Activated CD4-positive, alpha-beta memory T cell treated with anti-CD3 and anti-CD28 coated beads, Interleukin-2, amount 10 ng/mL, durations not matched to agents 7 days and 5 days (primary cell): ENCODE measurements at regions not wholly inside any gene's neighbourhood (a gene's known extent, or its start where the extent isn't known, plus 50 kb on each side); places are given as distances from the start of the nearest gene placed in this dataset.

Experiments
- CTCF ChIA-PET: fragments of 350-600 bp; sonication (Branson Sonifier 250); formaldehyde crosslinking; loops from one replicate; lab custom pipeline; 2021; ENCODE audit warnings: antibody characterized with exemption, inconsistent platforms; lab: Charles Lee
- POLR2A ChIA-PET: fragments of 350-600 bp; sonication (Branson Sonifier 250); formaldehyde crosslinking; loops from one replicate; lab custom pipeline; 2021; ENCODE audit warnings: antibody characterized with exemption; lab: Charles Lee
- DNase-seq: peaks from one replicate; pipeline ENCODE4 v3.0.0-alpha.2; 2020
- H3K27ac Mint-ChIP-seq: one replicate; pipeline ENCODE4 v1.8.0; 2021; ENCODE audit warnings: mild to moderate bottlenecking, mixed read lengths
- H3K27me3 Mint-ChIP-seq: one replicate; pipeline ENCODE4 v1.8.0; 2021; ENCODE audit warnings: mixed read lengths
- H3K36me3 Mint-ChIP-seq: one replicate; pipeline ENCODE4 v1.8.0; 2021; ENCODE audit warnings: low read depth, mixed read lengths
- H3K4me1 Mint-ChIP-seq: one replicate; pipeline ENCODE4 v1.8.0; 2021; ENCODE audit warnings: mixed read lengths
- H3K4me3 Mint-ChIP-seq: one replicate; pipeline ENCODE4 v1.8.0; 2021; ENCODE audit warnings: mild to moderate bottlenecking, mixed read lengths
- H3K9me3 Mint-ChIP-seq: one replicate; pipeline ENCODE4 v1.8.0; 2021; ENCODE audit warnings: mixed read lengths

- POLR2A ChIA-PET = no interaction called here
- Mint-ChIP-seq H3K4me3 (no peak overlapping the region), H3K9me3 (peaks cover 2% of the 10 kb centered on the region), H3K4me1 (peaks cover 35% of the 10 kb centered on the region), H3K36me3 (no peaks in the 10 kb centered on the region), H3K27ac (no peak overlapping the region), H3K27me3 (peaks cover 23% of the 10 kb centered on the region)
- CTCF ChIA-PET = no interaction called here
- no peak for DNase-seq
These were observed 237.8 kb downstream of the UACA start for GRCh38 chr15:70525551-70525950.

- no peaks in the 10 kb centered on the region for H3K36me3 Mint-ChIP-seq
- ChIA-PET CTCF (no interaction called here), POLR2A (no interaction called here)
- H3K9me3 Mint-ChIP-seq = peaks cover 2% of the 10 kb centered on the region
- H3K27me3 Mint-ChIP-seq = peaks cover 24% of the 10 kb centered on the region
- no peak overlapping the region for H3K27ac Mint-ChIP-seq
- H3K4me3 Mint-ChIP-seq = no peak overlapping the region
- peaks cover 28% of the 10 kb centered on the region for H3K4me1 Mint-ChIP-seq
- DNase-seq = peak; percentile 7
These were observed 238.9 kb downstream of the UACA start for GRCh38 chr15:70524470-70524869.

- DNase-seq = peak; percentile 11
- no peaks in the 10 kb centered on the region for H3K36me3 Mint-ChIP-seq
- H3K27me3 Mint-ChIP-seq = peaks cover 32% of the 10 kb centered on the region
- ChIA-PET CTCF (no interaction called here), POLR2A (no interaction called here)
- H3K4me1 Mint-ChIP-seq = peaks cover 20% of the 10 kb centered on the region
- peaks cover 2% of the 10 kb centered on the region for H3K9me3 Mint-ChIP-seq
- H3K4me3 Mint-ChIP-seq = no peak overlapping the region
- no peak overlapping the region for H3K27ac Mint-ChIP-seq
These were observed 239.7 kb downstream of the UACA start for GRCh38 chr15:70523616-70524015.

DNA sequence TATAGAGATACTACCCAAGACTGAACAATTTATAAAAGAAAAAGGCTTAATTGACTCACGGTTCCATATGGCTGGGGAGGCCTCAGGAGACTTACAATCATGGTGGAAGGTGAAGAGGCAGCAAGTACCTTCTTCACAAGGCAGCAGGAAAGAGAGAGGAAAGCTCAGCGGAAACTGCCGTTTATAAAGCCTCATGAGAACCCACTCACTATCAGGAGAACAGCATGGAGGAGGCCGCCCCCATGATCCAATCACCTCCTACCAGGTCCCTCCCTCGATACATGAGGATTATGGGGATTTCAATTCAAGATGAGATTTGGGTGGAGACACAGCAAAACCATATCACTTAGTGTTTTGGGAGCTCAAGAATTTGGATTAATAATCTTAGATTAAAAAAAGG is 240.2 kb downstream of the UACA start:
- ChIA-PET POLR2A (no interaction called here), CTCF (interaction anchor here (0.6 to 1.0 kb wide), 2 partner anchors 13 to 42 kb away, joined by 4 read pairs; no protein-coding TSS in a partner anchor)
- no peak overlapping the region for H3K4me3 Mint-ChIP-seq
- peaks cover 2% of the 10 kb centered on the region for H3K9me3 Mint-ChIP-seq
- H3K4me1 Mint-ChIP-seq = peaks cover 16% of the 10 kb centered on the region
- no peak for DNase-seq
- peaks cover 36% of the 10 kb centered on the region for H3K27me3 Mint-ChIP-seq
- H3K36me3 Mint-ChIP-seq = no peaks in the 10 kb centered on the region
- H3K27ac Mint-ChIP-seq = no peak overlapping the region

DNA sequence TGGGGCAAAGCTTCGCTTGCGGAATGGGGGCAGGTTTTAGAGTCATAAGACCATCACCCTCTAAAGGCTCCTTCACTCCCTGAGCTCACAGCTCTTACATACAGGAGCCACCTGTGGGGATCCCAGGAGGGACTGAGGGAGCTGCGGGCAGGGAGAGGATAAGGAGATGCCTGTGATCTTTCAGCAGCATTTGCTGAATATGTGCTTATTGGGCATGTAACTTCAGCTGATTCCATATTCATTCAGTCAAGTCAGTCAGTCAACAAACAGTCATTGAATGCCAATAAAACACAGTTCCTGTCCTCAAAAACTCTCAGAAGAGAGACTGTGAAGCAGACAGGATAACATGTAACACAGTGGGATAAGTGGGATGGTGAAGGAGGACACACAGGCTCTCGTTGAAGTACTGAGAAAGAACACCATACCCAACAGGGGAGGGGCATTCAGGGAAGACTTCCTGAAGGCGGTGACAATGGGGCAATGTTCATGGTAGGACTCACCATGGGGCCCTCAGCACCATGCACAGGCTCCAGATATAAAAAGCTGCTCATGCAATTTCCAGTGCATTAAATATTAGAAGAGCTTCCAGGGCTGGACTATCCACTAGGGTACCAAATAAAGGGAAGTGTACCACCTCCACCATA is 240.9 kb downstream of the UACA start:
- Mint-ChIP-seq H3K36me3 (no peaks in the 10 kb centered on the region), H3K9me3 (no peaks in the 10 kb centered on the region), H3K4me1 (peaks cover 9% of the 10 kb centered on the region), H3K27ac (no peak overlapping the region), H3K4me3 (no peak overlapping the region), H3K27me3 (peaks cover 42% of the 10 kb centered on the region)
- CTCF ChIA-PET = interaction anchor here (0.6 to 1.0 kb wide), 2 partner anchors 14 to 41 kb away, joined by 4 read pairs; no protein-coding TSS in a partner anchor
- POLR2A ChIA-PET = interaction anchor here (1.0 kb wide), 1 partner anchor 29 kb away, joined by 3 read pairs; no protein-coding TSS in a partner anchor
- peak; percentile 5 for DNase-seq

DNA sequence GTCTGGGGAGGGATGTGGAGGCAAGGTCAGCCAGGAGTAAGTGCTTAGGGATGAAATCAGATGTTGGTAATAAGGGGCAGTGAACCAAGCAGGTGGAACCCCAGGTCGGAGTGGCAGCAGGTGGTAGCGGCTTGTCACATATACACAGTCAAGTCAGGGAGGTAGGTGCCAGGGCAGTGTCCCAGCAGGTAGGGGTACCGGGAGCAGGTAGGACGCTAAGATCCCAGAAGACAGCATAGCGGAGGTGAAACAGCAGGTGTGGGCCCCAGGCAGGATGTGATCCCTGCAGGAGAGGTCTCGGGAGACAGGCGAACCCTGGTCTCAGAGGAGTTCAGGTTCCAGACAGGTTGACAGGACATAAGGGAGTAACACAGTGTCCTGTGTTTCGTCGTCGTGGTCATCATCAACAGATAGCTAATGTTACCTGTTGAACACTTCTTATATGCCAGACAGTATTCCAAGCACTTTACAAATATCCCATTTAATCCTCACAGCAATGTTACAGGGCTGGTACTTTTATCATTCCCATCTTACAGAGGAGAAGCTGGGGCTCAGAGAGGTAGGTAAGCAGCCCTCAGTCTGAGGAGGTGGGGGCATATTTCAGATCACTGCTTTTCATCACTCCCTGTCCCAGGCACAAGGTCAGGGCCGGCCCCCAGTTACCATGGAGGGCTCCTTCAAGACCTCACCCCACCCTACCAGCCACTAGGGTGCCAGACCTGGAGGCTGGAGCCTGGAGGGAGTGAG is 241.6 kb downstream of the UACA start:
- Mint-ChIP-seq H3K4me1 (peaks cover 2% of the 10 kb centered on the region), H3K9me3 (no peaks in the 10 kb centered on the region), H3K27ac (no peak overlapping the region), H3K27me3 (peaks cover 47% of the 10 kb centered on the region), H3K4me3 (no peak overlapping the region), H3K36me3 (no peaks in the 10 kb centered on the region)
- DNase-seq = no peak
- ChIA-PET CTCF (no interaction called here), POLR2A (interaction anchor here (1.0 kb wide), 1 partner anchor 29 kb away, joined by 3 read pairs; no protein-coding TSS in a partner anchor)

GRCh38 chr15:70519616-70520015 is 243.7 kb downstream of the UACA start:
- CTCF ChIA-PET = no interaction called here

GRCh38 chr15:70519004-70519365 is 244.4 kb downstream of the UACA start:
- no peak overlapping the region for H3K4me3 Mint-ChIP-seq
- ChIA-PET CTCF (no interaction called here), POLR2A (no interaction called here)
- no peaks in the 10 kb centered on the region for H3K9me3 Mint-ChIP-seq
- no peak for DNase-seq
- H3K27ac Mint-ChIP-seq = no peak overlapping the region
- H3K4me1 Mint-ChIP-seq = no peaks in the 10 kb centered on the region
- peaks cover 54% of the 10 kb centered on the region for H3K27me3 Mint-ChIP-seq
- no peaks in the 10 kb centered on the region for H3K36me3 Mint-ChIP-seq

More at GRCh38 chr15:70519616-70520015, 243.7 kb downstream of the UACA start:
- no peaks in the 10 kb centered on the region for H3K4me1 Mint-ChIP-seq
- H3K4me3 Mint-ChIP-seq = no peak overlapping the region
- H3K27ac Mint-ChIP-seq = no peak overlapping the region
- H3K36me3 Mint-ChIP-seq = no peaks in the 10 kb centered on the region
- POLR2A ChIA-PET = no interaction called here
- H3K9me3 Mint-ChIP-seq = no peaks in the 10 kb centered on the region
- H3K27me3 Mint-ChIP-seq = peaks cover 49% of the 10 kb centered on the region
- no peak for DNase-seq

DNA sequence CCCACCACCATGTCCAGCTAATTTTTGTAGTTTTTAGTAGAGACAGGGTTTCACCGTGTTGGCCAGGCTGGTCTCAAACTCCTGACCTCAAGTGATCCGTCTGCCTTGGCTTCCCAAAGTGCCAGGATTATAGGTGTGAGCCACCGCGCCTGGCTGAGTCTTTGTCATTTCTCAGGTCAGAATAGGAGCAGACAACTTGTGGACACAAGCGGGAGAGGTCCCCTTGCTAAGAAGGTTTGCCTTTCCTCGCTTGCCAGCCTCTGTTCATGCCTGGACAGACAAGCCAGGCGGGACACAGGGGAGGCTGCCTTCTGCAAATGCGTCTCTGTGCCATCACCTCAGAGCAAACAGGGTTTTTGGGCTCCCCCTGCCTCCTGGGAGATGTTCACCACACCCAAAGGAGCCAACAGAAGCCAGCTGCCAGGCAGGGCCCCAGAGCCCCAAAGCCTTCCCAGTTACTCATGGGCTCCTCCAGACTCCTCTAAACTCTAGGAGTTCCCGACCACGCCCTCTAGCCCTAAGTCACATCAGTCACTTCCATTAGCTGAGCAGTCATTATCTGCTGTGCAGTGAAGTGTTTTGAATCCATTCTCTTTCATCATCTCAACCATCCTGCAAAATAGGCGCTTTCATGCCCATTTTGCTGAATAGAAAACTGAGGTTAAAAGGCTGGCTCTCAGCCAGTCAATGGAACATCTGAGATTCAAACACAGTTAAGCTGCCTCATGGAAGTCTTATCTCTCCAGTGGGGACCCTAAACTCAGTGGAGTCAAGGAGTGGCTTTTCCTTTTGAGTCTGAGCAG is 245.0 kb downstream of the UACA start:
- Mint-ChIP-seq H3K27ac (no peak overlapping the region), H3K27me3 (peaks cover 59% of the 10 kb centered on the region), H3K9me3 (no peaks in the 10 kb centered on the region), H3K4me1 (no peaks in the 10 kb centered on the region), H3K36me3 (no peaks in the 10 kb centered on the region), H3K4me3 (no peak overlapping the region)
- CTCF ChIA-PET = no interaction called here
- POLR2A ChIA-PET = no interaction called here
- DNase-seq = no peak

GRCh38 chr15:70517194-70517590 is 246.2 kb downstream of the UACA start:
- H3K27me3 Mint-ChIP-seq = peaks cover 66% of the 10 kb centered on the region
- no peaks in the 10 kb centered on the region for H3K4me1 Mint-ChIP-seq
- H3K9me3 Mint-ChIP-seq = no peaks in the 10 kb centered on the region
- H3K4me3 Mint-ChIP-seq = no peak overlapping the region
- H3K36me3 Mint-ChIP-seq = no peaks in the 10 kb centered on the region
- H3K27ac Mint-ChIP-seq = no peak overlapping the region
- no peak for DNase-seq
- POLR2A ChIA-PET = no interaction called here
- CTCF ChIA-PET = no interaction called here

- H3K36me3 Mint-ChIP-seq = peaks cover 3% of the 10 kb centered on the region
- H3K27ac Mint-ChIP-seq = no peak overlapping the region
- ChIA-PET POLR2A (no interaction called here), CTCF (no interaction called here)
- no peaks in the 10 kb centered on the region for H3K4me1 Mint-ChIP-seq
- H3K9me3 Mint-ChIP-seq = no peaks in the 10 kb centered on the region
- H3K4me3 Mint-ChIP-seq = no peak overlapping the region
- peaks cover 69% of the 10 kb centered on the region for H3K27me3 Mint-ChIP-seq
- DNase-seq = no peak
These were observed 246.8 kb downstream of the UACA start for GRCh38 chr15:70516408-70517193.

DNA sequence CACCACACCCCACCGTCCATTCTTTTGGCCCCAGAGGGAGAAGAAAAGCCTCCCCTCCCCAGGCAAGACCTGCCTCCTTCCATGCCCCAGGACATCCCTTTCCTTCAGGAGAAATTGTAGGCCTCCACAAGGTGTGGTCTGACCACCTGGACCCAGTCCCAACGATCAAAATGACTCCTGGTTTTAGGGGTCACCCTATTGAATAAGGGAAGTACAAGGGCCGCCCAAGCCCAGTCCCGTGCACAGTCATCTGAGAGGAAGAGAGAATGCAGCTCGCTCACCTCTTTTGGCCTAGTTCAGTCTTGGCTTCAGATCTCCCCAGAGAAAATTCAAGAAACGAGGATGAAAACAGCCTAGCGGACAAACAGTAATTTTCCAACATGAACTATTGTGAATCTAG is 249.1 kb downstream of the UACA start:
- Mint-ChIP-seq H3K27ac (no peak overlapping the region), H3K4me3 (no peak overlapping the region), H3K4me1 (peaks cover 13% of the 10 kb centered on the region), H3K27me3 (peaks cover 72% of the 10 kb centered on the region), H3K36me3 (peaks cover 22% of the 10 kb centered on the region), H3K9me3 (peaks cover 18% of the 10 kb centered on the region)
- CTCF ChIA-PET = interaction anchor here (2.9 kb wide), 1 partner anchor 10 kb away, joined by 16 read pairs; no protein-coding TSS in a partner anchor
- POLR2A ChIA-PET = no interaction called here
- DNase-seq = no peak
